ENCODE measurements at regions not wholly inside any gene's neighbourhood (a gene's known extent, or its start where the extent isn't known, plus 50 kb on each side); places are given as distances from the start of the nearest gene placed in this dataset.
"Not testable (repeated sequence)": the region's sequence is repeated elsewhere in the genome, so short reads cannot be mapped to it uniquely, and the experiment has no call there.

DNA sequence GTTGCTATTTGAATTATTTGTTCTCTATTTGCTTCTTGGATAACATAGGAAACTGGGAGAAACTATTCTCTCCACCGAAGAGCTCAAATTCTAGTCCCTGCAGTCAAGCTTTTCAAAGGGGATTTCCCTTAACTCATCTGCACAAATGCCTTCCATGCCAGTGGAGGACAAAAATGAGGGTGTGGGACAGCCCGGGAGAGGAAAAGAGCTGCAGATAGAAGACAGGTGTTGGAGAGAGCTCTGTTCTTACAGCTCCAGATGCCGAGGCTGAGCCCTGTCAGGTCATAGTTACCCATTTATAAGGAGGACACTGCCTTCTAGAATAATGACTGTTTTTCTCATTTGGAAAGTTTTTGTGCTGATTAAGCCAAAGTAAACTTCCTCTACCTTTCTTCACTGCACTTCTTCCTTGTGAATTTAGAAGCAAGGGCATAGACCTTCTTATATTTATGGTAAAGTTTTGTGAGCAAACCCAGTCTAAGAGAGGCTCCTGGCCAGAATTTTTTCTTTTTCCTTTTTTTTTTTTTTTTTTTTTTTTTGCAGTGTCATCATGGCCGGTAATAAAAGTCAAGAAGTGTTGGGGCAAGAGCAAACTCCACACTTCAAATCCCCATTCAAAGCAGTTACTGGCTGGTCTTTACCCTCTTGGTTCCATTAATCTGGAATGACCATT, 177.2 kb downstream of the ABCC12 start:
- Mint-ChIP-seq H3K36me3 (no peaks in the 10 kb centered on the region), H3K4me1 (ENCODE audit: unreplicated experiment) (peaks cover 4% of the 10 kb centered on the region), H3K4me3 (no peak overlapping the region), H3K9me3 (no peaks in the 10 kb centered on the region), H3K27ac (no peak overlapping the region), H3K27me3 (peaks cover 4% of the 10 kb centered on the region)
- TF ChIP-seq, protein P1, sequence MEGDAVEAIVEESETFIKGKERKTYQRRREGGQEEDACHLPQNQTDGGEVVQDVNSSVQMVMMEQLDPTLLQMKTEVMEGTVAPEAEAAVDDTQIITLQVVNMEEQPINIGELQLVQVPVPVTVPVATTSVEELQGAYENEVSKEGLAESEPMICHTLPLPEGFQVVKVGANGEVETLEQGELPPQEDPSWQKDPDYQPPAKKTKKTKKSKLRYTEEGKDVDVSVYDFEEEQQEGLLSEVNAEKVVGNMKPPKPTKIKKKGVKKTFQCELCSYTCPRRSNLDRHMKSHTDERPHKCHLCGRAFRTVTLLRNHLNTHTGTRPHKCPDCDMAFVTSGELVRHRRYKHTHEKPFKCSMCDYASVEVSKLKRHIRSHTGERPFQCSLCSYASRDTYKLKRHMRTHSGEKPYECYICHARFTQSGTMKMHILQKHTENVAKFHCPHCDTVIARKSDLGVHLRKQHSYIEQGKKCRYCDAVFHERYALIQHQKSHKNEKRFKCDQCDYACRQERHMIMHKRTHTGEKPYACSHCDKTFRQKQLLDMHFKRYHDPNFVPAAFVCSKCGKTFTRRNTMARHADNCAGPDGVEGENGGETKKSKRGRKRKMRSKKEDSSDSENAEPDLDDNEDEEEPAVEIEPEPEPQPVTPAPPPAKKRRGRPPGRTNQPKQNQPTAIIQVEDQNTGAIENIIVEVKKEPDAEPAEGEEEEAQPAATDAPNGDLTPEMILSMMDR (conservative IDR thresholded peaks at IDR 0.05): no peak
- DNase-seq (ENCODE audit: extremely low spot score, unreplicated experiment): no peak

DNA sequence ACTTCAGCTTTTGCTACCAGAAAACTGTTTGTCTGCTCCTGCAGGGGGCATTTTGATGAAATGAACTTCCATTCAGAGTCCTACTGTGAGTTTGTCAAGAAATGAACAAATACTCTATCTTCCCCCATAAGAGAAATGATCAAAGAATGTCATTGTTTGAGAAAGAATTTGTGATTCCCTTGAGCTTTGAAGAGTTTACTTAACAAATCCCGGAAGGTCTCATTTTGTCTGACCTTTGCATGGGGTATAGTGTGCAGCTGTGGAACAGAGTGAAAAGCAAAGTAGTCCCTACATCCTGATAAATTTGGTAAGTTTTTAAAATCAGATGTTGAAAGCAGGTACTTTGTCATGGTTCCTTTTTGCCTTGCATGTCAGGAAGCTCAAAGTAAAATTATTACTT, 178.0 kb downstream of the ABCC12 start:
- peaks cover 4% of the 10 kb centered on the region for H3K27me3 Mint-ChIP-seq
- no peaks in the 10 kb centered on the region for H3K9me3 Mint-ChIP-seq
- no peak for DNase-seq (ENCODE audit: extremely low spot score, unreplicated experiment)
- no peak overlapping the region for H3K27ac Mint-ChIP-seq
- no peaks in the 10 kb centered on the region for H3K36me3 Mint-ChIP-seq
- no peak overlapping the region for H3K4me3 Mint-ChIP-seq
- H3K4me1 Mint-ChIP-seq (ENCODE audit: unreplicated experiment): peaks cover 4% of the 10 kb centered on the region
- TF ChIP-seq, protein P1 (conservative IDR thresholded peaks at IDR 0.05): no peak

DNA sequence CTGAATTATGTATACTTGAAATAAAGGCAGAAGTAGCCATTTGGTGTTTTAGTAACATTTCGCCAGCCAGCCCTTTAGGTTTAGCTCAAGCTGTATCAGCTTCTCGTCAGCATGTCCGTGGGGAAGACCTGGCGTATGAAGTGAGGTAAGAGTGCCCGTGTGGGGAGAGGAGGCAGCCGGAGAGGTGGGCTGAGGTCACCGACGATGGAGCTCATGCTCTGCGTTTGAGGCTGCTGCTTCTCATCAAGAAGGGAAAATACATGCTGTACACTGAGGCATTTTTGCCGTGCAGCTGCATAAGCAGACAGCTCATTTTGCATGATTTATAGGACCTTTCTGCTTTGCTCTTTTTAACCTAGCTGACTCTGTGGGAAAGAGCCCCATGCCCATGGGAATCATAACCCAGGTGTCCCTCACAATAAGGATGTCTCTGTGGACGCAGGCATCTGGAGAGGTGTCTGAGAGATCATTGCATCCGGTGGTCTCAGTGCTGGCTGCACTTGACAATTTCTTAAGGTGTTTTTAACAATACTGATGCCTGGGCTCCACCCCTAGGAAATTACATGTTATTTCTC, 179.1 kb downstream of the ABCC12 start:
- Mint-ChIP-seq H3K27me3 (peaks cover 4% of the 10 kb centered on the region), H3K4me1 (ENCODE audit: unreplicated experiment) (peaks cover 4% of the 10 kb centered on the region), H3K27ac (no peak overlapping the region), H3K4me3 (no peak overlapping the region), H3K36me3 (no peaks in the 10 kb centered on the region), H3K9me3 (no peaks in the 10 kb centered on the region)
- no peak for DNase-seq (ENCODE audit: extremely low spot score, unreplicated experiment)
- TF ChIP-seq, protein P1 (conservative IDR thresholded peaks at IDR 0.05): no peak

DNA sequence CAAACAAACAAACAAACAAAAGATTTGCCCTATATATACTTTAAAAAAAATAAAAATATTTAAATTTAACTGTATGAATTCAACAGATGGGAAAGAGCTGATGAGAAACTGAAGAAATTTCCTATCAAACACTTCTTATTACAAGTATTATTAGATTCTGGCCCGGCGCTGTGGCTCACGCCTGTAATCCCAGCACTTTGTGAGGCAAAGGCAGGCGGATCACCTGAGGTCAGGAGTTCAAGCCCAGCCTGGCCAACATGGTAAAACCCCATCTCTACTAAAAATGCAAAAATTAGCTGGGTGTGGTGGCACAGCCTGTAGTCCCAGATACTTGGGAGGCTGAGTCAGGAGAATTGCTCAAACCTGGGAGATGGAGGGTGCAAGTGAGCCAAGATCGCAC, 180.8 kb downstream of the ABCC12 start:
- not testable (repeated sequence) for H3K27ac Mint-ChIP-seq; DNase-seq (ENCODE audit: extremely low spot score, unreplicated experiment); H3K4me3 Mint-ChIP-seq; H3K36me3 Mint-ChIP-seq; H3K4me1 Mint-ChIP-seq (ENCODE audit: unreplicated experiment); H3K27me3 Mint-ChIP-seq; H3K9me3 Mint-ChIP-seq

DNA sequence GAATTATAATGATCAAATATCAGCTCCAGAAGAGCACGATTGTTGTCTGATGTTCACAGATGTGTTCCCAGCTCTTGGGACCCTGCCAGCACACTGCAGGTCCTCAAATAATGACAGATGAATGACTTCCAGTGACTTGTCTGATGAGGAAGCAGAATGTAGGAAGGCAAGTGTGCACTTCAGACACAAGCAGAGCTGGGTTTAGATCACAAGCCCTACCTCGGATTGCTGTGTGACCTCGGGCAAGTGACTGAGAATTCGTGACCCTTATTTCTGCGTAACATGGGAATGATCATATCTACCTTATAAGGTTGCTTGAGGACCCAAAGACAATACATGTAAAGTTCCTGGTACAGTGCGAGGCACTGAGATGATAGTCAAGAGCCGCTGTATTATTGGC, 182.2 kb downstream of the ABCC12 start:
- Mint-ChIP-seq H3K27me3 (peaks cover 3% of the 10 kb centered on the region), H3K27ac (no peak overlapping the region), H3K4me1 (ENCODE audit: unreplicated experiment) (no peaks in the 10 kb centered on the region), H3K9me3 (no peaks in the 10 kb centered on the region), H3K36me3 (no peaks in the 10 kb centered on the region), H3K4me3 (no peak overlapping the region)
- TF ChIP-seq, protein P1 (conservative IDR thresholded peaks at IDR 0.05): no peak
- DNase-seq (ENCODE audit: extremely low spot score, unreplicated experiment): no peak

DNA sequence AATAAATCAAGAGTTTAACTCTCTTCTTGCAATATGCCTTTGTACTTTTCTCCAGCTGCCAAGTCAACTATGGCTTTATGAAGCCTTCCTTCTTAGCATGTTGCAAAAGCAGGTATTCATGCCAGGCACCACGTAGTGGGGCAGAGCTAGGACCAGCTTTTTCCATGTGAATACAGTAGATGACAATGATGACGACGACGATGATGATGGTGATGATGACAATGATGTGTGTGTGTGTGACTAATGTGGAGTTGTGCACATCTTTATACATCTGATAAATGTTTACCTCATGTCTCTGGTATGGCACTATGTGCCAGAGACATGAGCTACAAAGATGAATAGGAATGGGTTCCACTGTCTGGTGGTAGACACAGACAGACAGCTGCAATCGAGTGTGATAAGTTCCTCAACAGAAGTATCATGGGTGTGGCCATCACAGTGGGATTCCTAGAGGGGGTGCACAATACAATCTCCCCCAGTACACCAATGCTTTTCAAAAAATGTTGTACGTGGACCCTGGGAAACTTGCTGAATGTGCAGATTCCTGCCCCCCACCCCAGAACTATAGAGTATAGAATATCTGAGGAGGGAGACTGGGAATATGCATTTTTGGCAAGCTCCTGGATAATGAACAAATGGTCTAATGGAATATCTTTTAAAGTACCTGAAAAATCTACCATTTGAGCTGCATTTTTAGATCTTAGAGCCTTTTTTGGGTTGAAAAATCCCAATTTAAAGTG, 183.4 kb downstream of the ABCC12 start:
- no peaks in the 10 kb centered on the region for H3K36me3 Mint-ChIP-seq
- no peaks in the 10 kb centered on the region for H3K9me3 Mint-ChIP-seq
- DNase-seq (ENCODE audit: extremely low spot score, unreplicated experiment): no peak
- no peaks in the 10 kb centered on the region for H3K4me1 Mint-ChIP-seq (ENCODE audit: unreplicated experiment)
- TF ChIP-seq, protein P1 (conservative IDR thresholded peaks at IDR 0.05): no peak
- H3K4me3 Mint-ChIP-seq: no peak overlapping the region
- H3K27ac Mint-ChIP-seq: no peak overlapping the region
- H3K27me3 Mint-ChIP-seq: peaks cover 3% of the 10 kb centered on the region
